Mesendoderm (in vitro differentiated cells): ENCODE measurements at regions not wholly inside any gene's neighbourhood (a gene's known extent, or its start where the extent isn't known, plus 50 kb on each side); places are given as distances from the start of the nearest gene placed in this dataset.

Source experiments
- DNase-seq: peaks from one replicate; pipeline ENCODE4 v3.0.0; 2013
- H2AK5ac ChIP-seq: 2 replicates; pipeline ENCODE4 v1.6.1; 2013; ENCODE audit warnings: low read length, inconsistent platforms
- H2BK120ac ChIP-seq: 2 replicates; pipeline ENCODE4 v1.6.1; 2013; ENCODE audit warnings: low read depth, mild to moderate bottlenecking, low read length, moderate library complexity, mixed read lengths
- H2BK15ac ChIP-seq: replicated peaks from 2 replicates; pipeline ENCODE4 v1.6.1; 2013; ENCODE audit warnings: low read depth, mild to moderate bottlenecking, moderate library complexity
- H2BK5ac ChIP-seq: 2 replicates; pipeline ENCODE4 v1.6.1; 2013; ENCODE audit warnings: low read length, inconsistent platforms
- H3K18ac ChIP-seq: 2 replicates; pipeline ENCODE4 v1.6.1; 2013; ENCODE audit warnings: mild to moderate bottlenecking, low read length, mixed read lengths
- H3K23ac ChIP-seq: one replicate; pipeline ENCODE4 v1.6.1; 2013; ENCODE audit warnings: low read length
- H3K27ac ChIP-seq: 2 replicates; pipeline ENCODE4 v1.5.1; 2013; ENCODE audit warnings: low read depth, mild to moderate bottlenecking, inconsistent platforms, low read length, moderate library complexity
- H3K27me3 ChIP-seq: 2 replicates; pipeline ENCODE4 v1.6.1; 2013; ENCODE audit warnings: low read length, control low read depth, mild to moderate bottlenecking, inconsistent platforms; ENCODE audit not compliant: insufficient read depth, poor library complexity
- H3K36me3 ChIP-seq: 2 replicates; pipeline ENCODE4 v1.6.1; 2013; ENCODE audit warnings: low read length, inconsistent platforms; ENCODE audit not compliant: control insufficient read depth, insufficient read depth
- H3K4ac ChIP-seq: one replicate; pipeline ENCODE4 v1.6.1; 2013; ENCODE audit warnings: low read depth, mild to moderate bottlenecking, low read length, moderate library complexity
- H3K4me1 ChIP-seq: 2 replicates; pipeline ENCODE4 v1.6.1; 2013; ENCODE audit warnings: low read depth, low read length, inconsistent platforms; ENCODE audit not compliant: control insufficient read depth
- H3K4me2 ChIP-seq: 2 replicates; pipeline ENCODE4 v1.6.1; 2013; ENCODE audit warnings: low read length
- H3K4me3 ChIP-seq: 2 replicates; pipeline ENCODE4 v1.5.1; 2013; ENCODE audit warnings: mild to moderate bottlenecking, low read length
- H3K56ac ChIP-seq: one replicate; pipeline ENCODE4 v1.6.1; 2013; ENCODE audit warnings: low read length
- H3K79me1 ChIP-seq: 2 replicates; pipeline ENCODE4 v1.6.1; 2013; ENCODE audit warnings: low read length, inconsistent platforms
- H3K79me2 ChIP-seq: 2 replicates; pipeline ENCODE4 v1.6.1; 2013; ENCODE audit warnings: mild to moderate bottlenecking, low read length; ENCODE audit not compliant: control insufficient read depth, insufficient read depth
- H3K9ac ChIP-seq: 2 replicates; pipeline ENCODE4 v1.6.1; 2013; ENCODE audit warnings: low read length, inconsistent platforms
- H4K5ac ChIP-seq: one replicate; pipeline ENCODE4 v1.6.1; 2013; ENCODE audit warnings: low read length
- H4K8ac ChIP-seq: one replicate; pipeline ENCODE4 v1.6.1; 2013; ENCODE audit warnings: low read depth, mild to moderate bottlenecking, control low read depth, low read length, moderate library complexity
- WGBS: extraction: QIAGEN DNeasy Blood & Tissue Kit; methylation state at CpG from one replicate; pipeline ENCODE4 v1.1.7; 2013; ENCODE audit warnings: low lambda C conversion rate, missing lambda C conversion rate; ENCODE audit not compliant: insufficient coverage; ENCODE audit errors: extremely low coverage; 5-methylcytosine and 5-hydroxymethylcytosine counted together

DNA sequence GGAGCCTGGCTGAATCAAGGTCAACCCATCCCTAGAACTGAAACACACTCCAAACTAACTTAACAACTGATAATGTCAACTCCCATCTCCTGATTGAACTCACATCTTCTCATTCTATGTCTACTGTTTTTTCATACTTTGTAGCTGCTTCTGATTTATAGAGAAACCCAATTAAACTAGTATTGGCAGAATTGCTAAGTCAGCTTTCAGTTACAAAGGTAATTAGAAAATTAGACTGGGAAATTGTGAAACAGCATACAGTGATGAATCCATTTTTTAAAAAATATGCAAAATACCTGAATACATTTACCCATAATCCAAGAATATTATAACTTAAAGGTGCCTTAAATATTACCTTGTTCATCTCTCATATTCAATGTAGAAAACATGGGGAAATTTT lies 535.2 kb upstream of the CLINT1 start:
- Histone ChIP-seq H3K18ac (no peak overlapping the region), H3K36me3 (no peaks in the 10 kb centered on the region), H3K4me3 (no peak overlapping the region), H4K8ac (no peak overlapping the region), H3K4me1 (no peaks in the 10 kb centered on the region), H3K79me2 (no peaks in the 10 kb centered on the region), H2BK120ac (no peak overlapping the region), H2BK5ac (no peak overlapping the region), H3K4ac (no peak overlapping the region), H4K5ac (no peak overlapping the region), H3K27ac (no peak overlapping the region), H3K4me2 (no peak overlapping the region), H3K56ac (no peak overlapping the region), H3K27me3 (no peaks in the 10 kb centered on the region), H2BK15ac (no peak overlapping the region), H3K79me1 (no peaks in the 10 kb centered on the region), H2AK5ac (no peak overlapping the region), H3K9ac (no peak overlapping the region), H3K23ac (no peak overlapping the region)
- no peak for DNase-seq

DNA sequence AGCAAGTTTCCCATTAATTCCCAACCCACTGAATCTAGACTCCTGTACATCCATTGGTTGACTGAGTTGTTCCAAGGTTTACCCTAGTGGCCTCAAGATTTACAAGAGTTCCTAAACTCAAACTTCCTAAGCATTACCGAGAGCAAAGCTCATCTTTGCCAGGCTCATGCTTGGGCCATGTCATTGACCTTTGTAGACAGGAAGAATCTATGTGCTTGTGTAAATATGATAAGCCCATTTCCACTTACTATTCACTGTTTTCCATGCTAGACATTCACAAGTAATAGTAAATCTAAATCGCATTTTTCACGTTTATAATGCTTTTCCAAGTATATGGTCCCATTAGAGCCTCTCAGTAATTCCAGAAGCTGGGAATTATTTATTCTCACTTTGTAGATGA lies 534.5 kb upstream of the CLINT1 start:
- WGBS = no CpG with 5 or more reads among the region's 3 CpGs
- H2BK15ac ChIP-seq = no peak overlapping the region
- H3K18ac ChIP-seq = no peak overlapping the region
- DNase-seq = no peak
- H3K27ac ChIP-seq = no peak overlapping the region
- H4K5ac ChIP-seq = no peak overlapping the region
- no peak overlapping the region for H3K56ac ChIP-seq
- no peak overlapping the region for H3K4ac ChIP-seq
- no peak overlapping the region for H4K8ac ChIP-seq
- H2BK5ac ChIP-seq = no peak overlapping the region
- H2AK5ac ChIP-seq = no peak overlapping the region
- no peak overlapping the region for H2BK120ac ChIP-seq
- H3K79me2 ChIP-seq = no peaks in the 10 kb centered on the region
- H3K23ac ChIP-seq = no peak overlapping the region
- no peak overlapping the region for H3K9ac ChIP-seq
- H3K4me3 ChIP-seq = no peak overlapping the region
- H3K79me1 ChIP-seq = no peaks in the 10 kb centered on the region
- no peaks in the 10 kb centered on the region for H3K27me3 ChIP-seq
- no peaks in the 10 kb centered on the region for H3K4me1 ChIP-seq
- no peaks in the 10 kb centered on the region for H3K36me3 ChIP-seq
- no peak overlapping the region for H3K4me2 ChIP-seq

DNA sequence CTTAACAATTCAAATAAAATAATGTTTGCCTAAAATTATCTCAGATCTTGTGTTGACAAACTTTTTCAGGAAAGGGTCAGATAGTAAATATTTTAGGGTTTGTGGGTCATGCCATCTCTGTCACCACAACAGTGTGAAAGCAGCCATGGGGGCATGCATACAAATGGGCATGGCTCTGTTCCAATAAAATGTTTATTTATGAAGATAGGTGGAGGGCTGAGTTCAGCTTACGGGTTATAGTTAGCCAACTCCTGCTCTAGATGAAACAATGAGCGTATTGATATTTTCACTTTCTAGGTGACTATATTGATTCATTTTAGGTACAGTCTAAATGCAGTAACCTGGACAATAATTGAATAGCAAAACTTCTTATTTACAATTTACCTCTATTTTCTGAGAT lies 533.8 kb upstream of the CLINT1 start:
- Histone ChIP-seq H4K8ac (no peak overlapping the region), H3K18ac (no peak overlapping the region), H3K27ac (no peak overlapping the region), H2BK15ac (no peak overlapping the region), H2BK120ac (no peak overlapping the region), H3K36me3 (no peaks in the 10 kb centered on the region), H3K4me1 (no peaks in the 10 kb centered on the region), H3K4me2 (no peak overlapping the region), H3K79me1 (no peaks in the 10 kb centered on the region), H3K56ac (no peak overlapping the region), H3K23ac (no peak overlapping the region), H3K27me3 (no peaks in the 10 kb centered on the region), H3K79me2 (no peaks in the 10 kb centered on the region), H3K4me3 (no peak overlapping the region), H3K4ac (no peak overlapping the region), H2AK5ac (no peak overlapping the region), H4K5ac (no peak overlapping the region), H3K9ac (no peak overlapping the region), H2BK5ac (no peak overlapping the region)
- DNase-seq = no peak
- WGBS = no CpG with 5 or more reads among the region's 2 CpGs

DNA sequence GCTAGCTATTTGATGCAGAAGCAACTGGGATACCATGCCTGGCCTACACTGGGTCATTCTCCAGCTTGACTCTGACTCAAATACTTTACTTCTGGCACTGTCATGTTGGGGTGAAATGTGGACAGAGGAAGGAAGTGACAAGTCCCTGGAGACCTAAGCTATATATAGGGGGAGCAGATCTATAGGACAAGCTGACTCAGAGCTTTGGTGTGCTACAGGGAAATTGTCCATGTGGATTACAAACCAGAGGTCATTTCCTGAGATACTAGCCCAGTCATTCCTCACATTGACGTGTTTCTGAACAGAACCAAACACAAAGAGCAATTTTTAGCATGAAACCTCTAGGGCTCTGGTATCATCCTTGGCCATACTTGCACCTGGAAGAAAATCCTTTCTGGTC lies 531.6 kb upstream of the CLINT1 start:
- H2AK5ac ChIP-seq = no peak overlapping the region
- WGBS = no CpG with 5 or more reads among the region's 1 CpG
- H2BK120ac ChIP-seq = no peak overlapping the region
- no peak overlapping the region for H3K4me2 ChIP-seq
- H3K79me1 ChIP-seq = no peaks in the 10 kb centered on the region
- H3K27ac ChIP-seq = no peak overlapping the region
- H3K4me3 ChIP-seq = no peak overlapping the region
- no peak overlapping the region for H3K9ac ChIP-seq
- no peaks in the 10 kb centered on the region for H3K4me1 ChIP-seq
- no peaks in the 10 kb centered on the region for H3K27me3 ChIP-seq
- H4K8ac ChIP-seq = no peak overlapping the region
- H2BK5ac ChIP-seq = no peak overlapping the region
- H3K18ac ChIP-seq = no peak overlapping the region
- no peaks in the 10 kb centered on the region for H3K79me2 ChIP-seq
- H3K23ac ChIP-seq = no peak overlapping the region
- no peak overlapping the region for H3K56ac ChIP-seq
- H3K36me3 ChIP-seq = no peaks in the 10 kb centered on the region
- no peak overlapping the region for H3K4ac ChIP-seq
- no peak overlapping the region for H4K5ac ChIP-seq
- no peak for DNase-seq
- no peak overlapping the region for H2BK15ac ChIP-seq

DNA sequence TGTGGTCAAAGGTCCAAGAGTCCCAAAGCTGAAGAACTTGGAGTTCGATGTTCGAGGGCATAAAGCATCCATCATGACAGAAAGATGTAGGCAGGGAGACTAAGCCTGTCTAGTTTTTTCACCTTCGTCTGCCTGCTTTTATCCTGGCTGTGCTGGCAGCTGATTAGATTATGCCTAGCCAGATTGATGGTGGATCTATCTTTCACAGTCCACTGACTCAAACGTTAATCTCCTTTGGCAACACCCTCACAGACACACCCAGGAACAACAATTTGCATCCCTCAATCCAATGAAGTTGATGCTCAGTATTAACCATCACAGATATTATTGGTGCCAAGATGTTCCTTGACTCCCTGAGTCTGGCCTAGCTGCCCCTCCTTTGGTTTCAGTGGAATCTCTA lies 530.8 kb upstream of the CLINT1 start:
- Histone ChIP-seq H3K4ac (no peak overlapping the region), H4K5ac (no peak overlapping the region), H3K27me3 (no peaks in the 10 kb centered on the region), H3K79me2 (no peaks in the 10 kb centered on the region), H2BK5ac (no peak overlapping the region), H3K56ac (no peak overlapping the region), H3K79me1 (no peaks in the 10 kb centered on the region), H3K23ac (no peak overlapping the region), H2AK5ac (no peak overlapping the region), H4K8ac (no peak overlapping the region), H2BK15ac (no peak overlapping the region), H3K36me3 (no peaks in the 10 kb centered on the region), H3K4me2 (no peak overlapping the region), H3K18ac (no peak overlapping the region), H3K27ac (no peak overlapping the region), H3K4me1 (no peaks in the 10 kb centered on the region), H3K4me3 (no peak overlapping the region), H3K9ac (no peak overlapping the region), H2BK120ac (no peak overlapping the region)
- WGBS = no CpG with 5 or more reads among the region's 4 CpGs
- DNase-seq = no peak

DNA sequence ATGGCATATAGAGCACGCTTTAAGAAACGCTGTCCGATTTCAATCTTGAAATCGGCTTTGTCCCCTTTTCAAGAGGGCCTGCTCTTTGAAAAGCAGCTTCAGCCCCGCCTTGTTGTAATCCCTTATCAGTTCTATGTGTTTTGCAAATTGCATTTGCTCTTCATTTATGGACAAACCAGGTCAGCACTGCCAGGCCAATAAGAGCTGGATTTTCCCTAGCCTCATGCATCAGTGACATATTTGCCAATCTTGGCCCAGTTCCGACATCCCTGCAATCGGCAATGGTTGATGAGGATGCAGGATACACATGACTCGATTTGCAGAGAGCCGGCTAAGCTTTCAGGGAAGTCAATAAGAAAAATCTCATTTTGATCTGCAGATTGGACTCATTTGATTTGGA lies 529.1 kb upstream of the CLINT1 start:
- Histone ChIP-seq H2BK15ac (no peak overlapping the region), H2AK5ac (no peak overlapping the region), H3K27ac (no peak overlapping the region), H2BK120ac (no peak overlapping the region), H3K4ac (no peak overlapping the region), H2BK5ac (no peak overlapping the region), H3K79me1 (no peaks in the 10 kb centered on the region), H3K9ac (no peak overlapping the region), H3K23ac (no peak overlapping the region), H4K5ac (no peak overlapping the region), H3K4me2 (no peak overlapping the region), H3K18ac (no peak overlapping the region), H4K8ac (no peak overlapping the region), H3K4me1 (no peaks in the 10 kb centered on the region), H3K4me3 (no peak overlapping the region), H3K79me2 (no peaks in the 10 kb centered on the region), H3K27me3 (no peaks in the 10 kb centered on the region), H3K36me3 (no peaks in the 10 kb centered on the region), H3K56ac (no peak overlapping the region)
- no CpG with 5 or more reads among the region's 9 CpGs for WGBS
- DNase-seq = no peak
